ENCODE measurements at regions not wholly inside any gene's neighbourhood (a gene's known extent, or its start where the extent isn't known, plus 50 kb on each side); places are given as distances from the start of the nearest gene placed in this dataset.

- no peak for DNase-seq
Observed at GRCh38 chr5:143761663-143762062, 50.3 kb upstream of the HMHB1 start.

- DNase-seq: no peak
Observed at GRCh38 chr5:143760755-143761154, 51.2 kb upstream of the HMHB1 start.

- DNase-seq: no peak
Observed at GRCh38 chr5:143760131-143760505, 51.8 kb upstream of the HMHB1 start.

GRCh38 chr5:143759396-143760130 lies 52.4 kb upstream of the HMHB1 start:
- no peak for DNase-seq

GRCh38 chr5:143758750-143759149 lies 53.2 kb upstream of the HMHB1 start:
- DNase-seq: no peak

GRCh38 chr5:143758015-143758414 lies 53.9 kb upstream of the HMHB1 start:
- no peak for DNase-seq

GRCh38 chr5:143757116-143757515 lies 54.8 kb upstream of the HMHB1 start:
- DNase-seq: no peak

- DNase-seq: no peak
Observed at GRCh38 chr5:143755966-143756365, 56.0 kb upstream of the HMHB1 start.

- DNase-seq: peak; percentile 3
Observed at GRCh38 chr5:143752165-143752850, 59.7 kb upstream of the HMHB1 start.

- DNase-seq: no peak
Observed at GRCh38 chr5:143751342-143751741, 60.6 kb upstream of the HMHB1 start.

GRCh38 chr5:143749581-143750205 lies 62.3 kb upstream of the HMHB1 start:
- no peak for DNase-seq

GRCh38 chr5:143748516-143748915 lies 63.4 kb upstream of the HMHB1 start:
- no peak for DNase-seq

- DNase-seq: no peak
Observed at GRCh38 chr5:143742951-143743350, 69.0 kb upstream of the HMHB1 start.

- no peak for DNase-seq
Observed at GRCh38 chr5:143741421-143741820, 70.5 kb upstream of the HMHB1 start.

- no peak for DNase-seq
Observed at GRCh38 chr5:143740956-143741355, 71.0 kb upstream of the HMHB1 start.

- DNase-seq: no peak
Observed at GRCh38 chr5:143739746-143740145, 72.2 kb upstream of the HMHB1 start.

- no peak for DNase-seq
Observed at GRCh38 chr5:143738417-143739401, 73.3 kb upstream of the HMHB1 start.

- DNase-seq: no peak
Observed at GRCh38 chr5:143737062-143737461, 74.9 kb upstream of the HMHB1 start.

GRCh38 chr5:143734456-143734780 lies 77.5 kb upstream of the HMHB1 start:
- DNase-seq: no peak

GRCh38 chr5:143733665-143734455 lies 78.1 kb upstream of the HMHB1 start:
- no peak for DNase-seq

- no peak for DNase-seq
Observed at GRCh38 chr5:143732402-143732801, 79.6 kb upstream of the HMHB1 start.

GRCh38 chr5:143730112-143730801 lies 81.7 kb upstream of the HMHB1 start:
- DNase-seq: no peak
